Endothelial cell of umbilical vein (primary cell): ENCODE measurements at regions not wholly inside any gene's neighbourhood (a gene's known extent, or its start where the extent isn't known, plus 50 kb on each side); places are given as distances from the start of the nearest gene placed in this dataset.

Experiments
- FOS ChIP-seq: IDR thresholded peaks from 2 replicates; pipeline ENCODE4 v1.6.1; 2011; ENCODE audit warnings: mild to moderate bottlenecking, low read length, moderate library complexity, borderline replicate concordance; ENCODE audit not compliant: insufficient read depth
- POLR2A ChIP-seq: IDR thresholded peaks from 2 replicates; pipeline ENCODE4 v1.6.1; 2012; ENCODE audit warnings: low read depth, mild to moderate bottlenecking, control low read depth, low read length
- POLR2AphosphoS5 ChIP-seq: IDR thresholded peaks from 2 replicates; pipeline ENCODE4 v1.6.1; 2012; ENCODE audit warnings: low read depth, mild to moderate bottlenecking, control low read depth, low read length, moderate library complexity; ENCODE audit not compliant: insufficient read depth
- TF ChIP-seq, protein P1 (sequence below), 2 donors: IDR thresholded peaks; 1 replicate in 1 of 2; 2 replicates in 1 of 2; pipeline ENCODE4 v1.5.1; 2011; ENCODE audit warnings: low read length in 2 of 2, mild to moderate bottlenecking in 2 of 2, moderate library complexity in 2 of 2, control low read depth in 1 of 2, inconsistent platforms in 1 of 2, low read depth in 1 of 2; ENCODE audit not compliant: insufficient read depth in 1 of 2; ENCODE audit errors: extremely low read depth in 1 of 2

DNA sequence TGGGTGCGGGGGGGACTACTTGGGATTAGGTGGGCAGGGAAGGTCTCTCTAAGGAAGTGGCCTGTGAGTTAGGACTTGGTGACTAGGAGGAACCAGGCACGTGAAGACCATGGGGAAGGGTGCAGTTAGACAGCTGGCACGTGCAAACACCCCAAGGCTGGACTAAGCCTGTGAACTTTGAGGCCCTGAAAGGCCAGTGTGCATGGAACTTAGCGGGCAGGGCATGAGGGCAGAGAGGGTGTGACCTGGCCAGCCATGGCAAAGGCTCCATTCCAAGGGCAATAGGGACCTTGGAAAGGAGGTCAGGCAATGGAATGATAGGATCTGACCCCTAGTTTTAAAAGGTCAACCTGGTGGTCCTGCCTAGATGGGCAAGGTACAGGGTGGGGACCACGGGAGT, 158.4 kb upstream of the PCBD1 start:
- TF ChIP-seq, protein P1, sequence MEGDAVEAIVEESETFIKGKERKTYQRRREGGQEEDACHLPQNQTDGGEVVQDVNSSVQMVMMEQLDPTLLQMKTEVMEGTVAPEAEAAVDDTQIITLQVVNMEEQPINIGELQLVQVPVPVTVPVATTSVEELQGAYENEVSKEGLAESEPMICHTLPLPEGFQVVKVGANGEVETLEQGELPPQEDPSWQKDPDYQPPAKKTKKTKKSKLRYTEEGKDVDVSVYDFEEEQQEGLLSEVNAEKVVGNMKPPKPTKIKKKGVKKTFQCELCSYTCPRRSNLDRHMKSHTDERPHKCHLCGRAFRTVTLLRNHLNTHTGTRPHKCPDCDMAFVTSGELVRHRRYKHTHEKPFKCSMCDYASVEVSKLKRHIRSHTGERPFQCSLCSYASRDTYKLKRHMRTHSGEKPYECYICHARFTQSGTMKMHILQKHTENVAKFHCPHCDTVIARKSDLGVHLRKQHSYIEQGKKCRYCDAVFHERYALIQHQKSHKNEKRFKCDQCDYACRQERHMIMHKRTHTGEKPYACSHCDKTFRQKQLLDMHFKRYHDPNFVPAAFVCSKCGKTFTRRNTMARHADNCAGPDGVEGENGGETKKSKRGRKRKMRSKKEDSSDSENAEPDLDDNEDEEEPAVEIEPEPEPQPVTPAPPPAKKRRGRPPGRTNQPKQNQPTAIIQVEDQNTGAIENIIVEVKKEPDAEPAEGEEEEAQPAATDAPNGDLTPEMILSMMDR (IDR thresholded peaks at IDR 0.05; ENCODE audit: extremely low read depth in 1 of 2, insufficient read depth in 1 of 2, low read depth in 1 of 2, low read length in 2 of 2): no peak
- TF ChIP-seq POLR2AphosphoS5 (no peak), POLR2A (no peak), FOS (no peak)
